Tibial artery (tissue), 4 donors: ENCODE measurements at regions not wholly inside any gene's neighbourhood (a gene's known extent, or its start where the extent isn't known, plus 50 kb on each side); places are given as distances from the start of the nearest gene placed in this dataset.
"Not testable (repeated sequence)": the region's sequence is repeated elsewhere in the genome, so short reads cannot be mapped to it uniquely, and the experiment has no call there.

Source experiments
- DNase-seq, 2 donors: peaks; one replicate each; pipeline ENCODE4 v3.0.0-alpha.2; 2019
- H3K27ac ChIP-seq, 2 donors: fragments of 200-600 bp; sonication (generic) in 1 of 2; 1 replicate in 1 of 2; 2 replicates in 1 of 2; pipeline ENCODE4 v1.5.1; 2018 to 2019; ENCODE audit warnings: mild to moderate bottlenecking in 1 of 2
- H3K27me3 ChIP-seq, 2 donors: fragments of 200-600 bp; sonication (generic) in 1 of 2; one replicate each; pipeline versions ENCODE4 v1.5.1 to v1.6.0; 2016 to 2019
- H3K36me3 ChIP-seq, 3 donors: fragments of 200-600 bp; sonication (generic) in 2 of 3; one replicate each; pipeline ENCODE4 v1.5.1; 2016 to 2019; ENCODE audit warnings: mild to moderate bottlenecking in 2 of 3
- H3K4me1 ChIP-seq, 4 donors: fragments of 200-600 bp; sonication (generic) in 2 of 4; 1 replicate in 3 of 4; 2 replicates in 1 of 4; pipeline ENCODE4 v1.5.1; 2016 to 2019
- H3K4me3 ChIP-seq, 2 donors: fragments of 200-600 bp; sonication (generic) in 1 of 2; 1 replicate in 1 of 2; 2 replicates in 1 of 2; pipeline ENCODE4 v1.5.1; 2018 to 2019; ENCODE audit warnings: mild to moderate bottlenecking in 2 of 2
- H3K9me3 ChIP-seq, 3 donors: fragments of 200-600 bp; sonication (generic) in 1 of 3; one replicate each; pipeline ENCODE4 v1.5.1; 2016 to 2019
- CTCF ChIP-seq, 2 experiments: fragments of 200-600 bp in 1 of 2; fragments of 450-650 bp in 1 of 2; IDR thresholded peaks; one replicate each; pipeline ENCODE4 v1.5.1; 2017 to 2019; ENCODE audit warnings: antibody characterized with exemption in 2 of 2, mild to moderate bottlenecking in 1 of 2, moderate library complexity in 1 of 2
- intact Hi-C: fragments of 100-400 bp; cut with DNase I; formaldehyde crosslinking; loops from one replicate; pipeline ENCODE4 v1.15.0; 2023; ENCODE audit warnings: low total_unique reads

- Histone ChIP-seq H3K4me3 (no peak overlapping the region), H3K27ac (no peak overlapping the region), H3K27me3 (no peaks in the 10 kb centered on the region), H3K4me1 (no peaks in the 10 kb centered on the region), H3K9me3 (no peaks in the 10 kb centered on the region), H3K36me3 (no peaks in the 10 kb centered on the region)
- intact Hi-C loops: no loop called here
- TF ChIP-seq CTCF (IDR thresholded peaks at IDR 0.05): no peak
- no peak for DNase-seq
Measured at GRCh38 chr4:121584836-121585235, 111.9 kb downstream of the ANXA5 start.

- Histone ChIP-seq H3K27me3 (no peaks in the 10 kb centered on the region), H3K4me3 (no peak overlapping the region), H3K27ac (no peak overlapping the region), H3K9me3 (no peaks in the 10 kb centered on the region), H3K4me1 (no peaks in the 10 kb centered on the region), H3K36me3 (no peaks in the 10 kb centered on the region)
- no peak for DNase-seq
- TF ChIP-seq CTCF (IDR thresholded peaks at IDR 0.05): no peak
- intact Hi-C loops: no loop called here
Measured at GRCh38 chr4:121583396-121583795, 113.4 kb downstream of the ANXA5 start.

GRCh38 chr4:121582296-121582695 lies 114.5 kb downstream of the ANXA5 start:
- no peaks in the 10 kb centered on the region for H3K36me3 ChIP-seq
- TF ChIP-seq CTCF (IDR thresholded peaks at IDR 0.05): no peak
- H3K9me3 ChIP-seq: no peaks in the 10 kb centered on the region
- H3K27ac ChIP-seq: no peak overlapping the region
- intact Hi-C loops: no loop called here
- H3K4me1 ChIP-seq: no peaks in the 10 kb centered on the region
- H3K4me3 ChIP-seq: no peak overlapping the region
- H3K27me3 ChIP-seq: no peaks in the 10 kb centered on the region
- no peak for DNase-seq

- DNase-seq, intact Hi-C loops, H3K27me3 ChIP-seq, H3K36me3 ChIP-seq, H3K9me3 ChIP-seq, H3K4me1 ChIP-seq, H3K27ac ChIP-seq, H3K4me3 ChIP-seq: not testable (repeated sequence)
Measured at GRCh38 chr4:121575392-121575791, 121.4 kb downstream of the ANXA5 start.

- no peaks in the 10 kb centered on the region for H3K9me3 ChIP-seq
- no peak for TF ChIP-seq CTCF (IDR thresholded peaks at IDR 0.05)
- no peak overlapping the region for H3K4me3 ChIP-seq
- DNase-seq: no peak
- H3K36me3 ChIP-seq: no peaks in the 10 kb centered on the region
- H3K27ac ChIP-seq: no peak overlapping the region
- H3K4me1 ChIP-seq: no peaks in the 10 kb centered on the region
- intact Hi-C loops: no loop called here
- H3K27me3 ChIP-seq: no peaks in the 10 kb centered on the region
Measured at GRCh38 chr4:121574618-121575017, 122.2 kb downstream of the ANXA5 start.

- Histone ChIP-seq H3K4me3 (no peak overlapping the region), H3K27me3 (no peaks in the 10 kb centered on the region), H3K27ac (no peak overlapping the region), H3K36me3 (no peaks in the 10 kb centered on the region), H3K9me3 (no peaks in the 10 kb centered on the region), H3K4me1 (peaks cover 0 to 6% (median 0%) of the 10 kb centered on the region in 4 donors)
- no peak for TF ChIP-seq CTCF (IDR thresholded peaks at IDR 0.05)
- intact Hi-C loops: no loop called here
- no peak for DNase-seq
Measured at GRCh38 chr4:121567748-121568147, 129.0 kb downstream of the ANXA5 start.
